Uterus (tissue), 2 donors: ENCODE measurements at regions not wholly inside any gene's neighbourhood (a gene's known extent, or its start where the extent isn't known, plus 50 kb on each side); places are given as distances from the start of the nearest gene placed in this dataset.

Experiments used
- POLR2A ChIP-seq, 2 donors: fragments of 450-650 bp; IDR thresholded peaks; one replicate each; pipeline ENCODE4 v1.6.1; 2016; ENCODE audit warnings: antibody characterized with exemption in 2 of 2, mild to moderate bottlenecking in 1 of 2, moderate library complexity in 1 of 2
- TF ChIP-seq, protein P1 (sequence below), 4 experiments: fragments of 200-600 bp in 2 of 4; fragments of 450-650 bp in 2 of 4; sonication (generic) in 2 of 4; IDR thresholded peaks; one replicate each; pipeline ENCODE4 v1.5.1; 2016 to 2019; ENCODE audit warnings: antibody characterized with exemption in 4 of 4, mild to moderate bottlenecking in 2 of 4, moderate library complexity in 1 of 4

DNA sequence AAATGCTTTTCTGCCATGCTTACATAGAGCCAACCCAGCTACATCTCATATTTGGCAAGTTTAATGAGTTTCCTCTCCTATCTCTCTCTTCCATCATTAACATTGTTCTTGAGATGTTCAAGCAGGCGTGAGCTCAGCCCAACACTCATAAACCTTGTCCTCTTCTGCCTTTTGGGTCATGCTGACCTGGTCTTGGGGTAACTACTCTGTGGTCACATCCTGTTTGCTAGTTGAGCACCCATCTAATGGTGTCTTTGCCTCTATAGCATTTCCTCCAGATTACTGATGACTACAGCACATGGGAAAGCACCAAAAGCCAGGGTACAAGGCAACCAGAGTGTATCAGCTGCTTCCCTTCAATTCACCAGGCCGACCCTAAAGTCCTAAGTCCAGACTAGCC, 366.9 kb upstream of the HNRNPA3 start:
- TF ChIP-seq, protein P1, sequence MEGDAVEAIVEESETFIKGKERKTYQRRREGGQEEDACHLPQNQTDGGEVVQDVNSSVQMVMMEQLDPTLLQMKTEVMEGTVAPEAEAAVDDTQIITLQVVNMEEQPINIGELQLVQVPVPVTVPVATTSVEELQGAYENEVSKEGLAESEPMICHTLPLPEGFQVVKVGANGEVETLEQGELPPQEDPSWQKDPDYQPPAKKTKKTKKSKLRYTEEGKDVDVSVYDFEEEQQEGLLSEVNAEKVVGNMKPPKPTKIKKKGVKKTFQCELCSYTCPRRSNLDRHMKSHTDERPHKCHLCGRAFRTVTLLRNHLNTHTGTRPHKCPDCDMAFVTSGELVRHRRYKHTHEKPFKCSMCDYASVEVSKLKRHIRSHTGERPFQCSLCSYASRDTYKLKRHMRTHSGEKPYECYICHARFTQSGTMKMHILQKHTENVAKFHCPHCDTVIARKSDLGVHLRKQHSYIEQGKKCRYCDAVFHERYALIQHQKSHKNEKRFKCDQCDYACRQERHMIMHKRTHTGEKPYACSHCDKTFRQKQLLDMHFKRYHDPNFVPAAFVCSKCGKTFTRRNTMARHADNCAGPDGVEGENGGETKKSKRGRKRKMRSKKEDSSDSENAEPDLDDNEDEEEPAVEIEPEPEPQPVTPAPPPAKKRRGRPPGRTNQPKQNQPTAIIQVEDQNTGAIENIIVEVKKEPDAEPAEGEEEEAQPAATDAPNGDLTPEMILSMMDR (IDR thresholded peaks at IDR 0.05), result no peak
- no peak for TF ChIP-seq POLR2A (IDR thresholded peaks at IDR 0.05)
